ENCODE measurements at regions not wholly inside any gene's neighbourhood (a gene's known extent, or its start where the extent isn't known, plus 50 kb on each side); places are given as distances from the start of the nearest gene placed in this dataset.

DNA sequence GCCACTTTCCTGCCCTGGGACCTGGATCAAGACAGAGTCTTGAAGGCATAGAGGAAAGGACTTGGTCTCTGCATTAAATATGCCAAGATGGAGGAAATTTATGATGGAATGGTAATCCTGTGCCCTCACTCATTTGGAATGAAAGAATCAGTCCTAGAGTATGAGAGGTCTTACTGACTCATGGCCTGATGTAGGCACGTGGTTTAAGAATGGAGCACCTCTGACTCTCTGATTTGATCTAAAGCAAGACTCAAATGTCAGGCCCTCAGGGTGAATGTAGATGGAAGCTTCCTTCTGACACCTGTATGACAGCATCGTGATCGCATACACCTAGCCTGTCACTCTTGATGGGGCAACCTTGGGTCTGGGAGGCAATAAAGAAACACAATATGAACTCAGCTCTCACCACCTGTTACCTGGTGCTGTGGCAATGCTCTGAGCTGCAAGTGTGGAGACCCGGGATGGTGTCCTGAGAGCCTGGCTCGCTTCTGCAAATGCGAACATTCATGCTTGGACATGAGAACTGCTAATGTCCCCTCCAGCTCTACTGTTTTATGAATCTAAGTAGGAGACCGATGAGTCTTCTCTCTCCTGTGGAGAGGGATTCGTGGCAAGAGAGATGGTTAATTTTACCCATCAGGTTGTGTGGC is 229.9 kb downstream of the ABCC12 start:
- TF ChIP-seq, protein P1, sequence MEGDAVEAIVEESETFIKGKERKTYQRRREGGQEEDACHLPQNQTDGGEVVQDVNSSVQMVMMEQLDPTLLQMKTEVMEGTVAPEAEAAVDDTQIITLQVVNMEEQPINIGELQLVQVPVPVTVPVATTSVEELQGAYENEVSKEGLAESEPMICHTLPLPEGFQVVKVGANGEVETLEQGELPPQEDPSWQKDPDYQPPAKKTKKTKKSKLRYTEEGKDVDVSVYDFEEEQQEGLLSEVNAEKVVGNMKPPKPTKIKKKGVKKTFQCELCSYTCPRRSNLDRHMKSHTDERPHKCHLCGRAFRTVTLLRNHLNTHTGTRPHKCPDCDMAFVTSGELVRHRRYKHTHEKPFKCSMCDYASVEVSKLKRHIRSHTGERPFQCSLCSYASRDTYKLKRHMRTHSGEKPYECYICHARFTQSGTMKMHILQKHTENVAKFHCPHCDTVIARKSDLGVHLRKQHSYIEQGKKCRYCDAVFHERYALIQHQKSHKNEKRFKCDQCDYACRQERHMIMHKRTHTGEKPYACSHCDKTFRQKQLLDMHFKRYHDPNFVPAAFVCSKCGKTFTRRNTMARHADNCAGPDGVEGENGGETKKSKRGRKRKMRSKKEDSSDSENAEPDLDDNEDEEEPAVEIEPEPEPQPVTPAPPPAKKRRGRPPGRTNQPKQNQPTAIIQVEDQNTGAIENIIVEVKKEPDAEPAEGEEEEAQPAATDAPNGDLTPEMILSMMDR (IDR thresholded peaks at IDR 0.05; ENCODE audit: borderline replicate concordance, control extremely low read depth, extremely low read depth, insufficient read depth, missing control alignments), result no peak
- in situ Hi-C loops (cut with MboI; ENCODE audit: low sequenced_read_pairs, unreplicated experiment), result no loop called here
- DNase-seq (ENCODE audit: low spot score), result no peak

DNA sequence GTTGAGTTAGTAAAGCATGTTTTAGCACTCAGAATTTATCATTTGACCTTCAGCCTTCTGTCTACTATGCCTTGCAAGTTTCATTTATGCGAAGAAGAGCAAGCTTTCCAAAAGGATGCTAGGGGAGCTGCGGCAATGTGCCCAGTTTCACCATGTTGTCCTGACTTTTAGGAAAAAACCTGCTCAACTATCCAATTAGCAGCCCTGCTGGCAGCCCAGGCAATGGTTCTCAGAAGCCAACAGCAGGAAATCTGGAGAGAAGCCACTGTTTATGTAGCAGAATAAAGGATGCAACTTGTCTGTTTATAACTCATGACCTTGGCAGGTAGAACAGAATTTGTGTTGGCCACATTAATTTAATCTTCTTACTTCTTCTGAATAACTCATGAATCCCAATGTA is 230.8 kb downstream of the ABCC12 start:
- no peak for DNase-seq (ENCODE audit: low spot score)
- in situ Hi-C loops (cut with MboI; ENCODE audit: low sequenced_read_pairs, unreplicated experiment), result no loop called here
- TF ChIP-seq, protein P1 (IDR thresholded peaks at IDR 0.05; ENCODE audit: borderline replicate concordance, control extremely low read depth, extremely low read depth, insufficient read depth, missing control alignments), result no peak

DNA sequence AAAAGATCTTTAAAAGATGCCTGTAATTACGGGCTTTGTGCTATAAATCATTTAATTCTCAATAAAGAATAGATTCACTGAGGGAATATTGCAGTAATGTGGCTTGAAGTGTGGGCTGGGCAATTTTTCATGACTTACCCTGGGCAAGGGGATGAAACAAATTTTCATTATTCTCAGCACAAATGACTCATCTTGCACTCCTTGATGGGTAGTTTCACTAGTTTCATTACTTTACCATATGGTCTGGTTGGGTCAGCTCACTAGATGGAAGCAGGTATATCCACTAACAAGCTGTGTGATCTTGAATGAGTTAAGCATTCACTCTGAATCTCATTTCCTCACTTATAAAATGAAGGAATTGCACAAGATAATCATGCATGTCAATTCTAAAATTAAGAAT is 234.3 kb downstream of the ABCC12 start:
- TF ChIP-seq, protein P1 (IDR thresholded peaks at IDR 0.05; ENCODE audit: borderline replicate concordance, control extremely low read depth, extremely low read depth, insufficient read depth, missing control alignments), result no peak
- DNase-seq (ENCODE audit: low spot score), result no peak
- in situ Hi-C loops (cut with MboI; ENCODE audit: low sequenced_read_pairs, unreplicated experiment), result no loop called here

DNA sequence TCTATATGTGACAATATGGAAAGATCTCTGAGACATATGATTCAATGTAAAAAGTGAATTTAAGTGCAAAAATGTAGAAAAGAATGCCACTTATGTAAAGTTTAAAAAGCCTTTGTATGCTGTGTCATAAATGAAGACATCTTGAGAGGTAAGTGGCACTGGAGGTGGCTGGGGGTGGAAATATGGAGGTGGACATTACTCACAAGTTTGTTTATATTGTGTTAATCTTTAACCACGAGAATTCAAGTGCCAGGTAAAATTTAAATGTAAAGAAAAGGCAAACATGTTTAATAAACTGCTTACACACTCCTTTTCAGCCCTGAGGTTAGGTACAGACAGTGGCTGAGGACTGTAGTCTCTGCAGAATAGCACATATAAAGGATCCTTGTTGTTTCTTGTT is 235.1 kb downstream of the ABCC12 start:
- DNase-seq (ENCODE audit: low spot score), result no peak
- in situ Hi-C loops (cut with MboI; ENCODE audit: low sequenced_read_pairs, unreplicated experiment), result no loop called here
- TF ChIP-seq, protein P1 (IDR thresholded peaks at IDR 0.05; ENCODE audit: borderline replicate concordance, control extremely low read depth, extremely low read depth, insufficient read depth, missing control alignments), result no peak

DNA sequence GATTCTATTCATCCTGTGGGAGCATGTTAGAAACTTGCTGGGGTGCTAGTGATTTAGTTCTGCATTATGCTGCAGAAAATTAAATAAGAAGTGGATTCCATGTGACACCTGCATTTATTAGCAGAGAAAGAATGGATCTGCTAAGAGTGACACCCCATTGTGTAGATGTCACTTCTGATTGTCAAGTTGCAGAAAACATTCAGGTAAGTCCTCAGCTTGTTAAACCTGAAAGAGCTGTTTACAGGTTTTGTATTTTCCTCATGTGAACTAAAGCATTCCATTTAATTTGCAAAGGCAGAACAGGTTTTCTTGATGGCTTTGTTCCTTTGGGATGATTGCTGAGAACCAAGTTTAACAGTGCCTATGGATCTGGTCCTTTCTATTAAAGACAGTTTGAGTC is 238.7 kb downstream of the ABCC12 start:
- DNase-seq (ENCODE audit: low spot score), result no peak
- TF ChIP-seq, protein P1 (IDR thresholded peaks at IDR 0.05; ENCODE audit: borderline replicate concordance, control extremely low read depth, extremely low read depth, insufficient read depth, missing control alignments), result no peak
- in situ Hi-C loops (cut with MboI; ENCODE audit: low sequenced_read_pairs, unreplicated experiment), result no loop called here

DNA sequence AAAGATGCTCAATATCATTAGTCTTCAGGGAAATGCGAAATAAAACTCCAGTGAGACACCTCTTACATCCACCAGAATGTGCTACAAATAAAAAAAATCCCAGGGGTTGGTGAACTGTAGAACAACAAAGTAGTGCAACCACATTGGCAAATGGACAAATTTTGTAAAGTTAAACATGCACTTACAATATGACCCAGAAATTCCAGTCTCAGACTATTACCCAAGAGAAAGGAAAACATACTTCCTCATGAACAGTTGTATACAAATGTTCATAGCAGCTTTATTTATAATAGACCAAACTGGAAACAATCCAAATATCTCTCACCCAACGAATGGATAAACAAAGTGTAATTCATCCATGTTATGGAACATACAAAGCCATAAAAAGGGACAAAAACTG is 239.5 kb downstream of the ABCC12 start:
- no peak for DNase-seq (ENCODE audit: low spot score)
- in situ Hi-C loops (cut with MboI; ENCODE audit: low sequenced_read_pairs, unreplicated experiment), result no loop called here
- TF ChIP-seq, protein P1 (IDR thresholded peaks at IDR 0.05; ENCODE audit: borderline replicate concordance, control extremely low read depth, extremely low read depth, insufficient read depth, missing control alignments), result no peak
